ENCODE measurements at regions not wholly inside any gene's neighbourhood (a gene's known extent, or its start where the extent isn't known, plus 50 kb on each side); places are given as distances from the start of the nearest gene placed in this dataset.

GRCh38 chr3:95971573-95971972 lies 842.8 kb upstream of the EPHA6 start:
- Histone ChIP-seq H3K4me1 (ENCODE audit: control extremely low read depth in 1 of 4, control insufficient read depth in 4 of 4, insufficient read depth in 4 of 4, low read length in 3 of 4) (no peaks in the 10 kb centered on the region), H3K27me3 (replicated peaks in 2 of 5; ENCODE audit: control insufficient read depth in 4 of 5, insufficient read depth in 5 of 5, low read length in 4 of 5) (no peaks in the 10 kb centered on the region), H3K4me3 (ENCODE audit: control insufficient read depth in 1 of 7, extremely low read depth in 1 of 7, insufficient read depth in 4 of 7, low read depth in 2 of 7, low read length in 6 of 7) (no peak overlapping the region), H3K9me3 (ENCODE audit: control extremely low read depth in 1 of 5, control insufficient read depth in 4 of 5, insufficient read depth in 2 of 5, low read depth in 1 of 5, low read length in 4 of 5) (no peaks in the 10 kb centered on the region), H3K27ac (ENCODE audit: insufficient read depth in 1 of 2, low read depth in 1 of 2, low read length in 2 of 2, poor library complexity in 1 of 2, severe bottlenecking in 2 of 2) (no peak overlapping the region), H3K36me3 (ENCODE audit: control insufficient read depth in 4 of 4, insufficient read depth in 4 of 4, low read length in 3 of 4) (no peaks in the 10 kb centered on the region)
- CTCF ChIA-PET = no interaction called here
- 88% methylated on average over 1 of the region's 2 CpGs for WGBS (ENCODE audit: insufficient coverage)
- POLR2A ChIA-PET = no interaction called here
- no peak for DNase-seq

DNA sequence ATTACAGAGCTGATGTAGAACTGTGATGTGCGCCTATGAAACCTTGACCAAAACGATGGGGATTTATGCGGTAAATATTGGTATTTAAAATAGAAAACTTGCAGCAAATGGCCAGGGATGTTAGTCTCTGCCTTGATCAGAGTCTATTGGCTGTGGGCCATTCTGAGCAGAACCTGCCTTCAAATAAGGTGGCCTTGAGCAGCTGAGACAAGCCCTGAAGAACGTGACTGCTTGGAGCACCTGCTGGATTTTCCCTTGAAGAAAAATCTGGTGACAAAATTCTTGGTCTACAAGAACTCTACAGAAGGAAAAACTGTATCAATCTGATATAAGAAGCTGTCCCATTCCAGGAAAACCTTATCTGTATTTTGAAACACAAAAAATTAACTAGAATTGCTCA lies 820.1 kb upstream of the EPHA6 start:
- Histone ChIP-seq H3K4me1 (ENCODE audit: control extremely low read depth in 1 of 4, control insufficient read depth in 4 of 4, insufficient read depth in 4 of 4, low read length in 3 of 4) (no peaks in the 10 kb centered on the region), H3K4me3 (ENCODE audit: control insufficient read depth in 1 of 7, extremely low read depth in 1 of 7, insufficient read depth in 4 of 7, low read depth in 2 of 7, low read length in 6 of 7) (no peak overlapping the region), H3K27me3 (replicated peaks in 2 of 5; ENCODE audit: control insufficient read depth in 4 of 5, insufficient read depth in 5 of 5, low read length in 4 of 5) (no peaks in the 10 kb centered on the region), H3K27ac (ENCODE audit: insufficient read depth in 1 of 2, low read depth in 1 of 2, low read length in 2 of 2, poor library complexity in 1 of 2, severe bottlenecking in 2 of 2) (no peak overlapping the region), H3K36me3 (ENCODE audit: control insufficient read depth in 4 of 4, insufficient read depth in 4 of 4, low read length in 3 of 4) (no peaks in the 10 kb centered on the region), H3K9me3 (ENCODE audit: control extremely low read depth in 1 of 5, control insufficient read depth in 4 of 5, insufficient read depth in 2 of 5, low read depth in 1 of 5, low read length in 4 of 5) (no peaks in the 10 kb centered on the region)
- ChIA-PET CTCF (no interaction called here), POLR2A (no interaction called here)
- DNase-seq = no peak
- 93% methylated on average over 3 of the region's 4 CpGs for WGBS (ENCODE audit: insufficient coverage)

GRCh38 chr3:96000966-96001365 lies 813.4 kb upstream of the EPHA6 start:
- 100% methylated on average over 2 of the region's 4 CpGs for WGBS (ENCODE audit: insufficient coverage)
- no peaks in the 10 kb centered on the region for H3K9me3 ChIP-seq (ENCODE audit: control extremely low read depth in 1 of 5, control insufficient read depth in 4 of 5, insufficient read depth in 2 of 5, low read depth in 1 of 5, low read length in 4 of 5)

DNA sequence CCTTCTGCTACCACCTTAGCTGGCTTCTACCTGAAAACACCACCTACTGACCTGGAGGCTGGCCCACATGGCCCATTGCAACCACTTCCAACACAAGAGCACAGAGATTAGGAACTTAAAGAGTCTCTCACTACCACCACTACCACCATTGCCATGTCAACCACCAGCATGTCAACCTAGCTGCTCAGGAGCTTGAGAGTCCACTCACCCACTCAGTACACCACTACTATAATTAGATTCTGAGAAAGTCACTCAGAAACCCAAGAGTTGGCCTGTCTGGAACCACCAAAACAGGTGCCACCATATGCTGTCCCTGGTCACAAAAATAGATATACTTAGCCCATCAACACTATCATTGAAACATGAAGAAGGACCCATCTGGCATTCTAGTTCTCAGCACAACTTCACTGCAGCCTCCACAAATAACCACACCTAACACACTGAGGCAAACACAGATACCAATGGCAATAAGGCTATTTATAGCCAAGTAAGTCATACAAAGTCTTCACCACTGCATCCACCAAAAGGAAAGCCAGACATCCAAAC lies 806.7 kb upstream of the EPHA6 start:
- POLR2A ChIA-PET = no interaction called here

More at GRCh38 chr3:96000966-96001365, 813.4 kb upstream of the EPHA6 start:
- no peak for DNase-seq
- CTCF ChIA-PET = no interaction called here
- Histone ChIP-seq H3K27ac (ENCODE audit: insufficient read depth in 1 of 2, low read depth in 1 of 2, low read length in 2 of 2, poor library complexity in 1 of 2, severe bottlenecking in 2 of 2) (no peak overlapping the region), H3K27me3 (replicated peaks in 2 of 5; ENCODE audit: control insufficient read depth in 4 of 5, insufficient read depth in 5 of 5, low read length in 4 of 5) (no peaks in the 10 kb centered on the region), H3K36me3 (ENCODE audit: control insufficient read depth in 4 of 4, insufficient read depth in 4 of 4, low read length in 3 of 4) (no peaks in the 10 kb centered on the region), H3K4me1 (ENCODE audit: control extremely low read depth in 1 of 4, control insufficient read depth in 4 of 4, insufficient read depth in 4 of 4, low read length in 3 of 4) (no peaks in the 10 kb centered on the region), H3K4me3 (ENCODE audit: control insufficient read depth in 1 of 7, extremely low read depth in 1 of 7, insufficient read depth in 4 of 7, low read depth in 2 of 7, low read length in 6 of 7) (no peak overlapping the region)
- POLR2A ChIA-PET = no interaction called here

DNA sequence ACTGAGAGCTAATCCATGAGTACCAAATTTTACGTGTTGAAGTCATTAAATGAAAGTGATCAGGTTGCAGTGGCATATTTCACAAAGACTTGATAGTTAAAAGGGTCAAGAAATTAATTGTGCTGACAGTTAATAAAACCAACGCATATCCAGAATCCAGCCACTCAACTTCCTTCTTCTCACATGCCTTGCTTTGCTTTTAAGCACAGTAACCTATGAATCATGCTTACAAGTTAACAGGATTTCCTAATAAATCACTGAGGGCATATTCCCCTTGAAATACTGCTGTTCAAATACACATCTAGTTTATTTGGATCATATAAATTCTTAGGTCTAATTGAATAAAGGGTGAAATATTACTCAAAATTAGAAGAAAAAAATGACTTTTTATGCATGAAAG lies 801.5 kb upstream of the EPHA6 start:
- Histone ChIP-seq H3K4me1 (ENCODE audit: control extremely low read depth in 1 of 4, control insufficient read depth in 4 of 4, insufficient read depth in 4 of 4, low read length in 3 of 4) (no peaks in the 10 kb centered on the region), H3K36me3 (ENCODE audit: control insufficient read depth in 4 of 4, insufficient read depth in 4 of 4, low read length in 3 of 4) (no peaks in the 10 kb centered on the region), H3K27me3 (replicated peaks in 2 of 5; ENCODE audit: control insufficient read depth in 4 of 5, insufficient read depth in 5 of 5, low read length in 4 of 5) (no peaks in the 10 kb centered on the region), H3K4me3 (ENCODE audit: control insufficient read depth in 1 of 7, extremely low read depth in 1 of 7, insufficient read depth in 4 of 7, low read depth in 2 of 7, low read length in 6 of 7) (no peak overlapping the region), H3K27ac (ENCODE audit: insufficient read depth in 1 of 2, low read depth in 1 of 2, low read length in 2 of 2, poor library complexity in 1 of 2, severe bottlenecking in 2 of 2) (no peak overlapping the region), H3K9me3 (ENCODE audit: control extremely low read depth in 1 of 5, control insufficient read depth in 4 of 5, insufficient read depth in 2 of 5, low read depth in 1 of 5, low read length in 4 of 5) (no peaks in the 10 kb centered on the region)
- CTCF ChIA-PET = no interaction called here
- WGBS (ENCODE audit: insufficient coverage) = 0% methylated on average over 1 of the region's 2 CpGs
- POLR2A ChIA-PET = no interaction called here
- DNase-seq = no peak

More for the DNA sequence above, 806.7 kb upstream of the EPHA6 start:
- H3K27me3 ChIP-seq (replicated peaks in 2 of 5; ENCODE audit: control insufficient read depth in 4 of 5, insufficient read depth in 5 of 5, low read length in 4 of 5) = no peaks in the 10 kb centered on the region
- CTCF ChIA-PET = no interaction called here
- H3K36me3 ChIP-seq (ENCODE audit: control insufficient read depth in 4 of 4, insufficient read depth in 4 of 4, low read length in 3 of 4) = no peaks in the 10 kb centered on the region
- H3K9me3 ChIP-seq (ENCODE audit: control extremely low read depth in 1 of 5, control insufficient read depth in 4 of 5, insufficient read depth in 2 of 5, low read depth in 1 of 5, low read length in 4 of 5) = no peaks in the 10 kb centered on the region
- no peak for DNase-seq
- no peak overlapping the region for H3K27ac ChIP-seq (ENCODE audit: insufficient read depth in 1 of 2, low read depth in 1 of 2, low read length in 2 of 2, poor library complexity in 1 of 2, severe bottlenecking in 2 of 2)
- H3K4me3 ChIP-seq (ENCODE audit: control insufficient read depth in 1 of 7, extremely low read depth in 1 of 7, insufficient read depth in 4 of 7, low read depth in 2 of 7, low read length in 6 of 7) = no peak overlapping the region
- no peaks in the 10 kb centered on the region for H3K4me1 ChIP-seq (ENCODE audit: control extremely low read depth in 1 of 4, control insufficient read depth in 4 of 4, insufficient read depth in 4 of 4, low read length in 3 of 4)

GRCh38 chr3:96017556-96017955 lies 796.8 kb upstream of the EPHA6 start:
- no peak for DNase-seq
- H3K36me3 ChIP-seq (ENCODE audit: control insufficient read depth in 4 of 4, insufficient read depth in 4 of 4, low read length in 3 of 4) = no peaks in the 10 kb centered on the region
- H3K9me3 ChIP-seq (ENCODE audit: control extremely low read depth in 1 of 5, control insufficient read depth in 4 of 5, insufficient read depth in 2 of 5, low read depth in 1 of 5, low read length in 4 of 5) = no peaks in the 10 kb centered on the region
- WGBS (ENCODE audit: insufficient coverage) = 93% methylated on average over 2 of the region's 3 CpGs
- H3K27ac ChIP-seq (ENCODE audit: insufficient read depth in 1 of 2, low read depth in 1 of 2, low read length in 2 of 2, poor library complexity in 1 of 2, severe bottlenecking in 2 of 2) = no peak overlapping the region
- H3K4me3 ChIP-seq (ENCODE audit: control insufficient read depth in 1 of 7, extremely low read depth in 1 of 7, insufficient read depth in 4 of 7, low read depth in 2 of 7, low read length in 6 of 7) = no peak overlapping the region
- CTCF ChIA-PET = no interaction called here
- POLR2A ChIA-PET = no interaction called here
- no peaks in the 10 kb centered on the region for H3K4me1 ChIP-seq (ENCODE audit: control extremely low read depth in 1 of 4, control insufficient read depth in 4 of 4, insufficient read depth in 4 of 4, low read length in 3 of 4)
- H3K27me3 ChIP-seq (replicated peaks in 2 of 5; ENCODE audit: control insufficient read depth in 4 of 5, insufficient read depth in 5 of 5, low read length in 4 of 5) = no peaks in the 10 kb centered on the region

DNA sequence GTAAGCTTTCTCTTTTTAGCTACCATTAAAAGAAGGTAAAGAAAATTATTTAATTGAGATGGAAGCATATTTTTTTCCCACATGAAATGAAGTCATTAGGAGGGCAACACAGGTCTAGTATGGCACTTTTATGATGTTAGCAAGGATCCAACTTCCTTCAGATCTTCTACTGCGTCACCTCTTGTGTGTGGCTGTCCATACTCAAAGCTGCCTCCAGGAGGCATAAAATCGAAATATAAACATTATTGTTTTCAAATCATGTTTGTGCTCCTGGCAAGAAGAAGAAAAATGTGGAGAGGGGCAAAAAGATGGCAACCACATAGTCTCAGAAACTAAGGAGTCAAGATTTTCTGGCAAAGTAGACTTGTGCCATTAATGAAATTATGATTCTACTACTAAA lies 791.7 kb upstream of the EPHA6 start:
- Histone ChIP-seq H3K27me3 (replicated peaks in 2 of 5; ENCODE audit: control insufficient read depth in 4 of 5, insufficient read depth in 5 of 5, low read length in 4 of 5) (no peaks in the 10 kb centered on the region), H3K4me3 (ENCODE audit: control insufficient read depth in 1 of 7, extremely low read depth in 1 of 7, insufficient read depth in 4 of 7, low read depth in 2 of 7, low read length in 6 of 7) (no peak overlapping the region), H3K9me3 (ENCODE audit: control extremely low read depth in 1 of 5, control insufficient read depth in 4 of 5, insufficient read depth in 2 of 5, low read depth in 1 of 5, low read length in 4 of 5) (no peaks in the 10 kb centered on the region), H3K4me1 (ENCODE audit: control extremely low read depth in 1 of 4, control insufficient read depth in 4 of 4, insufficient read depth in 4 of 4, low read length in 3 of 4) (no peaks in the 10 kb centered on the region), H3K36me3 (ENCODE audit: control insufficient read depth in 4 of 4, insufficient read depth in 4 of 4, low read length in 3 of 4) (no peaks in the 10 kb centered on the region), H3K27ac (ENCODE audit: insufficient read depth in 1 of 2, low read depth in 1 of 2, low read length in 2 of 2, poor library complexity in 1 of 2, severe bottlenecking in 2 of 2) (no peak overlapping the region)
- ChIA-PET POLR2A (interaction anchor here (0.6 kb wide), 1 partner anchor 431 kb away, joined by 3 read pairs; no protein-coding TSS in a partner anchor), CTCF (no interaction called here)
- DNase-seq = no peak
- no CpG with 5 or more reads among the region's 2 CpGs for WGBS (ENCODE audit: insufficient coverage)
